ENCODE measurements at regions not wholly inside any gene's neighbourhood (a gene's known extent, or its start where the extent isn't known, plus 50 kb on each side); places are given as distances from the start of the nearest gene placed in this dataset.

GRCh38 chr16:73872856-73873255 is 423.8 kb upstream of the PSMD7 start:
- DNase-seq (ENCODE audit: low read depth, low spot score): no peak
- H3K4me3 ChIP-seq (ENCODE audit: low read length): no peak overlapping the region

GRCh38 chr16:73871088-73871733 is 425.4 kb upstream of the PSMD7 start:
- no peak overlapping the region for H3K4me3 ChIP-seq (ENCODE audit: low read length)
- no peak for DNase-seq (ENCODE audit: low read depth, low spot score)

- DNase-seq (ENCODE audit: low read depth, low spot score): no peak
- H3K4me3 ChIP-seq (ENCODE audit: low read length): no peak overlapping the region
Observed at GRCh38 chr16:73869126-73869525, 427.5 kb upstream of the PSMD7 start.

- DNase-seq (ENCODE audit: low read depth, low spot score): no peak
- no peak overlapping the region for H3K4me3 ChIP-seq (ENCODE audit: low read length)
Observed at GRCh38 chr16:73864868-73865267, 431.7 kb upstream of the PSMD7 start.

- no peak overlapping the region for H3K4me3 ChIP-seq (ENCODE audit: low read length)
- DNase-seq (ENCODE audit: low read depth, low spot score): no peak
Observed at GRCh38 chr16:73858326-73858725, 438.3 kb upstream of the PSMD7 start.

- H3K4me3 ChIP-seq (ENCODE audit: low read length): no peak overlapping the region
- DNase-seq (ENCODE audit: low read depth, low spot score): no peak
Observed at GRCh38 chr16:73853968-73854367, 442.6 kb upstream of the PSMD7 start.

GRCh38 chr16:73852561-73852960 is 444.1 kb upstream of the PSMD7 start:
- DNase-seq (ENCODE audit: low read depth, low spot score): no peak
- no peak overlapping the region for H3K4me3 ChIP-seq (ENCODE audit: low read length)

GRCh38 chr16:73848993-73849392 is 447.6 kb upstream of the PSMD7 start:
- H3K4me3 ChIP-seq (ENCODE audit: low read length): no peak overlapping the region
- no peak for DNase-seq (ENCODE audit: low read depth, low spot score)

GRCh38 chr16:73847090-73847489 is 449.5 kb upstream of the PSMD7 start:
- no peak for DNase-seq (ENCODE audit: low read depth, low spot score)

GRCh38 chr16:73846356-73846755 is 450.3 kb upstream of the PSMD7 start:
- DNase-seq (ENCODE audit: low read depth, low spot score): no peak
- H3K4me3 ChIP-seq (ENCODE audit: low read length): no peak overlapping the region

More at GRCh38 chr16:73847090-73847489, 449.5 kb upstream of the PSMD7 start:
- H3K4me3 ChIP-seq (ENCODE audit: low read length): no peak overlapping the region

- DNase-seq (ENCODE audit: low read depth, low spot score): no peak
- H3K4me3 ChIP-seq (ENCODE audit: low read length): no peak overlapping the region
Observed at GRCh38 chr16:73846007-73846330, 450.6 kb upstream of the PSMD7 start.

- no peak for DNase-seq (ENCODE audit: low read depth, low spot score)
- no peak overlapping the region for H3K4me3 ChIP-seq (ENCODE audit: low read length)
Observed at GRCh38 chr16:73845238-73846006, 451.2 kb upstream of the PSMD7 start.

GRCh38 chr16:73840728-73841127 is 455.9 kb upstream of the PSMD7 start:
- H3K4me3 ChIP-seq (ENCODE audit: low read length): no peak overlapping the region
- no peak for DNase-seq (ENCODE audit: low read depth, low spot score)

- DNase-seq (ENCODE audit: low read depth, low spot score): no peak
- H3K4me3 ChIP-seq (ENCODE audit: low read length): no peak overlapping the region
Observed at GRCh38 chr16:73831220-73831619, 465.4 kb upstream of the PSMD7 start.

- no peak for DNase-seq (ENCODE audit: low read depth, low spot score)
- no peak overlapping the region for H3K4me3 ChIP-seq (ENCODE audit: low read length)
Observed at GRCh38 chr16:73823205-73823849, 473.3 kb upstream of the PSMD7 start.

GRCh38 chr16:73817526-73818324 is 478.9 kb upstream of the PSMD7 start:
- DNase-seq (ENCODE audit: low read depth, low spot score): no peak
- H3K4me3 ChIP-seq (ENCODE audit: low read length): no peak overlapping the region

- no peak for DNase-seq (ENCODE audit: low read depth, low spot score)
- no peak overlapping the region for H3K4me3 ChIP-seq (ENCODE audit: low read length)
Observed at GRCh38 chr16:73813527-73813926, 483.1 kb upstream of the PSMD7 start.

GRCh38 chr16:73804456-73804855 is 492.2 kb upstream of the PSMD7 start:
- DNase-seq (ENCODE audit: low read depth, low spot score): no peak
- H3K4me3 ChIP-seq (ENCODE audit: low read length): no peak overlapping the region

GRCh38 chr16:73798471-73798870 is 498.1 kb upstream of the PSMD7 start:
- no peak for DNase-seq (ENCODE audit: low read depth, low spot score)
- no peak overlapping the region for H3K4me3 ChIP-seq (ENCODE audit: low read length)

- H3K4me3 ChIP-seq (ENCODE audit: low read length): no peak overlapping the region
- DNase-seq (ENCODE audit: low read depth, low spot score): no peak
Observed at GRCh38 chr16:73797115-73797514, 499.5 kb upstream of the PSMD7 start.
